Upper lobe of left lung (tissue), 6 donors: ENCODE measurements at regions not wholly inside any gene's neighbourhood (a gene's known extent, or its start where the extent isn't known, plus 50 kb on each side); places are given as distances from the start of the nearest gene placed in this dataset.

Experiments
- ATAC-seq, 2 donors: fragments of 200-7000 bp; cut with Tn5 transposase; one replicate each; pipeline ENCODE4 v1.9.1; 2022; ENCODE audit warnings: mild to moderate bottlenecking in 2 of 2, moderate library complexity in 2 of 2; ENCODE audit not compliant: low FRiP score in 2 of 2
- DNase-seq, 2 donors: peaks; one replicate each; pipeline ENCODE4 v3.0.0-alpha.2; 2019 to 2020
- H3K27ac ChIP-seq, 4 donors: fragments of 200-600 bp; sonication (generic); one replicate each; pipeline ENCODE4 v1.5.1; 2016 to 2019
- H3K27me3 ChIP-seq, 4 donors: fragments of 200-600 bp; sonication (generic); one replicate each; pipeline ENCODE4 v1.5.1; 2017 to 2019
- H3K36me3 ChIP-seq, 4 donors: fragments of 200-600 bp; sonication (generic); one replicate each; pipeline ENCODE4 v1.5.1; 2016 to 2019
- H3K4me1 ChIP-seq, 4 donors: fragments of 200-600 bp; sonication (generic); one replicate each; pipeline ENCODE4 v1.5.1; 2018 to 2019
- H3K4me3 ChIP-seq, 4 donors: fragments of 200-600 bp; sonication (generic); one replicate each; pipeline ENCODE4 v1.5.1; 2017 to 2019; ENCODE audit warnings: mild to moderate bottlenecking in 2 of 4, moderate library complexity in 1 of 4
- H3K9me3 ChIP-seq, 4 donors: fragments of 200-600 bp; sonication (generic); one replicate each; pipeline ENCODE4 v1.5.1; 2018 to 2019
- EP300 ChIP-seq, 4 donors: sonication (generic); formaldehyde crosslinking; IDR thresholded peaks; one replicate each; pipeline ENCODE4 v1.5.1; 2017; ENCODE audit warnings: antibody characterized with exemption in 4 of 4, control low read depth in 2 of 4
- POLR2A ChIP-seq, 4 donors: fragments of 450-650 bp; IDR thresholded peaks; one replicate each; pipeline ENCODE4 v1.5.1; 2016 to 2017; ENCODE audit warnings: antibody characterized with exemption in 4 of 4, mild to moderate bottlenecking in 2 of 4
- POLR2AphosphoS5 ChIP-seq, 2 donors: sonication (generic); formaldehyde crosslinking; IDR thresholded peaks; one replicate each; pipeline ENCODE4 v1.5.1; 2017; ENCODE audit warnings: antibody characterized with exemption in 2 of 2
- WGBS, 2 donors: methylation state at CpG; one replicate each; pipeline ENCODE4 v1.1.5; 2017 to 2018; 5-methylcytosine and 5-hydroxymethylcytosine counted together
- TF ChIP-seq, protein P1 (sequence below), 6 experiments: fragments of 450-650 bp in 4 of 6; fragments of 200-600 bp in 2 of 6; sonication (generic) in 2 of 6; IDR thresholded peaks; one replicate each; pipeline ENCODE4 v1.5.1; 2016 to 2019; ENCODE audit warnings: antibody characterized with exemption in 6 of 6
- donor health status: DM: no; HTN: no; CAD: no; lungs with moderate emphysema.
- donor health status: DM: no; HTN: yes; CAD: no; lungs with severe emphysema.

DNA sequence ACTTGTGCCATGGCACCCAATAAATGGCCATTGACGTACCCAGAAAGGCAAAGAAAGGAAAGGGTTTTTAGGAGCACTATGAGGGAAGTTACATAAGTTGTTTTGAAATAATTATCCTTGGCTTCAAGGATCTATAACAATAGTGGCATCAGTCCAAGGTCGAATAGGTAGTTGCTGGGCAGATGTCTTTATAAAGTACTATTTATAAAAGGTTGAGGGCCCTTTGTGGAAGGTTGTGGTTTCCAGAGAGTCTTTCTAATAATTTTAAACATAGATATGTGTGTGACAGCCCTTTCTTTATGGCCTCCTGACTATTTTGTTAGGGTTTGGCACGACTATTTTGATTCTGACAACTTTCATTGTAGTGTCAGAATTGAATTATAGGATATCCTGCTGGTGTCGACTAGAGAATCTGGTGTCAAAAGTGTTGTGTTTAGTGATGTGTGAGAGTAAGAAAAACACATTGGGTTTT lies 260.5 kb downstream of the PYDC2 start:
- no peaks in the 10 kb centered on the region for H3K27me3 ChIP-seq
- no peak overlapping the region for H3K27ac ChIP-seq
- no peak overlapping the region for H3K4me3 ChIP-seq
- ATAC-seq, result no peak
- TF ChIP-seq EP300 (IDR thresholded peaks at IDR 0.05) (no peak), POLR2A (IDR thresholded peaks at IDR 0.05) (no peak), POLR2AphosphoS5 (IDR thresholded peaks at IDR 0.05) (no peak)
- TF ChIP-seq, protein P1, sequence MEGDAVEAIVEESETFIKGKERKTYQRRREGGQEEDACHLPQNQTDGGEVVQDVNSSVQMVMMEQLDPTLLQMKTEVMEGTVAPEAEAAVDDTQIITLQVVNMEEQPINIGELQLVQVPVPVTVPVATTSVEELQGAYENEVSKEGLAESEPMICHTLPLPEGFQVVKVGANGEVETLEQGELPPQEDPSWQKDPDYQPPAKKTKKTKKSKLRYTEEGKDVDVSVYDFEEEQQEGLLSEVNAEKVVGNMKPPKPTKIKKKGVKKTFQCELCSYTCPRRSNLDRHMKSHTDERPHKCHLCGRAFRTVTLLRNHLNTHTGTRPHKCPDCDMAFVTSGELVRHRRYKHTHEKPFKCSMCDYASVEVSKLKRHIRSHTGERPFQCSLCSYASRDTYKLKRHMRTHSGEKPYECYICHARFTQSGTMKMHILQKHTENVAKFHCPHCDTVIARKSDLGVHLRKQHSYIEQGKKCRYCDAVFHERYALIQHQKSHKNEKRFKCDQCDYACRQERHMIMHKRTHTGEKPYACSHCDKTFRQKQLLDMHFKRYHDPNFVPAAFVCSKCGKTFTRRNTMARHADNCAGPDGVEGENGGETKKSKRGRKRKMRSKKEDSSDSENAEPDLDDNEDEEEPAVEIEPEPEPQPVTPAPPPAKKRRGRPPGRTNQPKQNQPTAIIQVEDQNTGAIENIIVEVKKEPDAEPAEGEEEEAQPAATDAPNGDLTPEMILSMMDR (IDR thresholded peaks at IDR 0.05), result no peak
- 33 to 41% methylated on average over 4 of the region's 4 CpGs for WGBS, 2 donors
- peaks cover 0 to 8% (median 0%) of the 10 kb centered on the region in 4 donors for H3K4me1 ChIP-seq
- no peaks in the 10 kb centered on the region for H3K36me3 ChIP-seq
- DNase-seq, result no peak
- no peaks in the 10 kb centered on the region for H3K9me3 ChIP-seq

DNA sequence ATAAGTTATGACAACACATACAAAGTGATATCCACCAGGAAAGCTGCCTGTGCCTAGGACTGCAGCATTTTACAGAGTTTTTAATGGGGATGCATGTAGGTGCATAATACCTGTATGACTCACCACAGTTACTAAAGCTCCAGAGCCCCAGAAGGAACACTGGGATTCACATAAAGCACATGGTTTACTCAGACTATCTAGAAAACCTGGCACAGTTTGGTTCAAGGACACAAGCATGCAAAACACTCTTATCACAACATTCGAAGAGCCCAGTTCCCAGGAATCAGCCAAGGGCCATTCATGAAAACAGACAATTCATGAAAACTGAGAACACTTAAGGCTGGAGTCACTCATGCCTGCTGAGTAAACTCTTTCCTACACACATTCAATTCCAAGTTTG lies 261.0 kb downstream of the PYDC2 start:
- Histone ChIP-seq H3K4me3 (no peak overlapping the region), H3K36me3 (no peaks in the 10 kb centered on the region), H3K4me1 (peaks cover 0 to 8% (median 0%) of the 10 kb centered on the region in 4 donors), H3K9me3 (no peaks in the 10 kb centered on the region), H3K27ac (no peak overlapping the region), H3K27me3 (no peaks in the 10 kb centered on the region)
- ATAC-seq (no peak), DNase-seq (no peak)
- 11 to 18% methylated on average over 1 of the region's 1 CpG for WGBS, 2 donors
- TF ChIP-seq POLR2A (IDR thresholded peaks at IDR 0.05) (no peak), POLR2AphosphoS5 (IDR thresholded peaks at IDR 0.05) (no peak), EP300 (IDR thresholded peaks at IDR 0.05) (no peak)
- TF ChIP-seq, protein P1 (IDR thresholded peaks at IDR 0.05), result no peak

DNA sequence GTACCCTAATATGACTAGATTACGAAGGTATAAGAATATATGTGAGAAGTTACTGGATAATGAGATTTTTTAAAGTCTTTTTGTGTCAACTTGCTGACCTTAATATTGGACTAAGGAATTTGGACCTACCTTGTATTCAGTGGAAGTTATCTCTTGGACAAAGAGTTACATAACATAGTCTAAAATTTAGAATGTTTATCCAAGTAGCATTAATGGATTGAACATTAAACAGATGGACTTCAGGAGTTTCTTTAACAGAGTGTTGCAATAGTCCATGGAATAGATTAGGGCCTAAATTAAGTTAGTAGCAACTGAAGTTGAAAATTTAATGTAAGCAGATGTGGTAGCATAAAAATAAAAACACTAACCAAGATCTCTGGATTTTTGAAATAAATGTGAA lies 266.4 kb downstream of the PYDC2 start:
- no peak overlapping the region for H3K4me3 ChIP-seq
- peaks cover 0 to 2% (median 0%) of the 10 kb centered on the region in 4 donors for H3K4me1 ChIP-seq
- no peaks in the 10 kb centered on the region for H3K9me3 ChIP-seq
- DNase-seq (no peak), ATAC-seq (no peak)
- H3K27me3 ChIP-seq, result no peaks in the 10 kb centered on the region
- TF ChIP-seq, protein P1 (IDR thresholded peaks at IDR 0.05), result no peak
- TF ChIP-seq EP300 (IDR thresholded peaks at IDR 0.05) (no peak), POLR2AphosphoS5 (IDR thresholded peaks at IDR 0.05) (no peak), POLR2A (IDR thresholded peaks at IDR 0.05) (no peak)
- 81 to 84% methylated on average over 1 of the region's 1 CpG for WGBS, 2 donors
- H3K36me3 ChIP-seq, result no peaks in the 10 kb centered on the region
- no peak overlapping the region for H3K27ac ChIP-seq

DNA sequence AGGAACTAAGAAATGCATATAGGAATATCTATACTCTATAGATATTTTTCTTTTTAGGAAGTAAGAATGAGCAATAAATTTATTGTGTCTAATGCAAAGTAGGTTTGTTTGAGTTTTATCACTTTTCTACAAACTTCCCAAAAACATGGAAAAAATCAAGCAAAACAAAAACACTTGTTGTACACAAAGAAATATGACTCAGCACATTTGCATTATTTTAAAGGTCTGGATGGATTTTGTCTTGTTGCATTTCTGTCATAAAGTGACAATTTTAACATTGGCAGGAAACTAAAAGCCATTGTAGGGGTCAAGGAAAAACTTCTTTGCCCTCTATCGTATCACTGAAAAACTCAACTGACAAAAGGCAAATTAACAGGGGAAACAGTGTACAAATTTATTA lies 267.2 kb downstream of the PYDC2 start:
- Histone ChIP-seq H3K27me3 (no peaks in the 10 kb centered on the region), H3K4me3 (no peak overlapping the region), H3K36me3 (no peaks in the 10 kb centered on the region), H3K9me3 (no peaks in the 10 kb centered on the region), H3K27ac (no peak overlapping the region), H3K4me1 (no peaks in the 10 kb centered on the region)
- WGBS, 2 donors, result 86 to 92% methylated on average over 1 of the region's 1 CpG
- DNase-seq, result no peak
- TF ChIP-seq POLR2A (IDR thresholded peaks at IDR 0.05) (no peak), POLR2AphosphoS5 (IDR thresholded peaks at IDR 0.05) (no peak)
- TF ChIP-seq, protein P1 (IDR thresholded peaks at IDR 0.05), result no peak
- no peak for ATAC-seq

DNA sequence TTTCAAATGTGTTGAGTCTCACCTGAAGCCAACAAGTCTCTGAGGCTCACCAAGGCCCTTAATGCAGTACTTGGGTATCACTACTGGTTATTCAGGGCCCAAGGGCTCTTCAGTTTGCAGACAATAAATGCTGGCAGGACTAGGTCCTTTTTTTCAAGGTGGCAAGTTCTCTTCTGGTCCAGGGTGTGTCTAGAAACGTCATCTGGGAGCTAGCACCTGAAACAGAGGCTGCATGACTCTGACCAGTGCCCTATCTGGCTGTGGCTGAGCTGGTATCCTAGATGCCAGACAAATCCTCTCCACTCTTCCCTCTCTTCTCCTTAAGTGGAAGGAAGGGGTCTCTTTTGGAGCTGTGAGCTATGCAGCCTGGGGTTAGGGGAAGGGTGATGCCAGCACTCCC lies 276.8 kb downstream of the PYDC2 start:
- Histone ChIP-seq H3K27ac (no peak overlapping the region), H3K4me1 (no peaks in the 10 kb centered on the region), H3K9me3 (no peaks in the 10 kb centered on the region), H3K36me3 (no peaks in the 10 kb centered on the region), H3K4me3 (no peak overlapping the region), H3K27me3 (no peaks in the 10 kb centered on the region)
- ATAC-seq (no peak), DNase-seq (no peak)
- no peak for TF ChIP-seq EP300 (IDR thresholded peaks at IDR 0.05)
- TF ChIP-seq POLR2A (IDR thresholded peaks at IDR 0.05), result no peak
- TF ChIP-seq, protein P1 (IDR thresholded peaks at IDR 0.05), result no peak
- TF ChIP-seq POLR2AphosphoS5 (IDR thresholded peaks at IDR 0.05), result no peak
- 17 to 65% methylated on average over 1 of the region's 1 CpG for WGBS, 2 donors
